Activated T-helper 2 cell treated with anti-CD3 and anti-CD28 coated beads, Interferon-gamma antibody, Interleukin-2, Interleukin-4, amounts not matched to agents 10 μg/mL and 5 μg/mL and 100 μg/mL, durations not matched to agents 14 hours and 24 hours and 36 hours (primary cell): ENCODE measurements at regions not wholly inside any gene's neighbourhood (a gene's known extent, or its start where the extent isn't known, plus 50 kb on each side); places are given as distances from the start of the nearest gene placed in this dataset.
"Not testable (repeated sequence)": the region's sequence is repeated elsewhere in the genome, so short reads cannot be mapped to it uniquely, and the experiment has no call there.

Experiments used
- DNase-seq: peaks from one replicate; pipeline ENCODE4 v3.0.0; 2021; ENCODE audit warnings: low spot score
- H3K27ac Mint-ChIP-seq: one replicate; pipeline ENCODE4 v1.8.0; 2021; ENCODE audit warnings: mixed read lengths
- H3K27me3 Mint-ChIP-seq: one replicate; pipeline ENCODE4 v1.8.0; 2021; ENCODE audit warnings: low read depth, mixed read lengths
- H3K36me3 Mint-ChIP-seq: one replicate; pipeline ENCODE4 v1.8.0; 2021; ENCODE audit warnings: low read depth, mixed read lengths
- H3K4me1 Mint-ChIP-seq: one replicate; pipeline ENCODE4 v1.8.0; 2021; ENCODE audit warnings: low read depth, mixed read lengths
- H3K4me3 Mint-ChIP-seq: one replicate; pipeline ENCODE4 v1.8.0; 2021; ENCODE audit warnings: low read depth, mild to moderate bottlenecking, moderate library complexity, mixed read lengths
- H3K9me3 Mint-ChIP-seq: one replicate; pipeline ENCODE4 v1.8.0; 2021; ENCODE audit warnings: mixed read lengths
- intact Hi-C: fragments of 100-400 bp; cut with micrococcal nuclease; formaldehyde crosslinking; loops from one replicate; pipeline ENCODE4 v1.15.1; 2023

GRCh38 chr13:65725006-65725405 is 1505.1 kb downstream of the PCDH9 start:
- Mint-ChIP-seq H3K27ac (no peak overlapping the region), H3K27me3 (no peaks in the 10 kb centered on the region), H3K4me1 (no peaks in the 10 kb centered on the region), H3K4me3 (no peak overlapping the region), H3K36me3 (no peaks in the 10 kb centered on the region), H3K9me3 (peaks cover 12% of the 10 kb centered on the region)
- intact Hi-C loops = no loop called here
- DNase-seq = no peak

GRCh38 chr13:65724226-65724625 is 1505.9 kb downstream of the PCDH9 start:
- Mint-ChIP-seq H3K27me3 (no peaks in the 10 kb centered on the region), H3K4me1 (no peaks in the 10 kb centered on the region), H3K27ac (no peak overlapping the region), H3K4me3 (no peak overlapping the region), H3K36me3 (no peaks in the 10 kb centered on the region), H3K9me3 (peaks cover 15% of the 10 kb centered on the region)
- DNase-seq = no peak
- intact Hi-C loops = no loop called here

- intact Hi-C loops = no loop called here
- DNase-seq = no peak
- Mint-ChIP-seq H3K36me3 (no peaks in the 10 kb centered on the region), H3K27me3 (no peaks in the 10 kb centered on the region), H3K4me3 (no peak overlapping the region), H3K9me3 (peaks cover 26% of the 10 kb centered on the region), H3K4me1 (no peaks in the 10 kb centered on the region), H3K27ac (no peak overlapping the region)
These were observed 1507.6 kb downstream of the PCDH9 start for GRCh38 chr13:65722506-65722905.

GRCh38 chr13:65719831-65720230 is 1510.3 kb downstream of the PCDH9 start:
- Mint-ChIP-seq H3K36me3 (no peaks in the 10 kb centered on the region), H3K4me1 (no peaks in the 10 kb centered on the region)

GRCh38 chr13:65710514-65710913 is 1519.6 kb downstream of the PCDH9 start:
- Mint-ChIP-seq H3K27me3 (no peaks in the 10 kb centered on the region), H3K27ac (no peak overlapping the region), H3K36me3 (no peaks in the 10 kb centered on the region), H3K4me3 (no peak overlapping the region), H3K9me3 (peaks cover 30% of the 10 kb centered on the region), H3K4me1 (no peaks in the 10 kb centered on the region)
- intact Hi-C loops = no loop called here
- DNase-seq = no peak

More at GRCh38 chr13:65719831-65720230, 1510.3 kb downstream of the PCDH9 start:
- Mint-ChIP-seq H3K27me3 (no peaks in the 10 kb centered on the region), H3K9me3 (peaks cover 35% of the 10 kb centered on the region), H3K27ac (no peak overlapping the region), H3K4me3 (no peak overlapping the region)
- intact Hi-C loops = no loop called here
- no peak for DNase-seq

- no peak overlapping the region for H3K27ac Mint-ChIP-seq
- H3K4me3 Mint-ChIP-seq = no peak overlapping the region
- no peaks in the 10 kb centered on the region for H3K36me3 Mint-ChIP-seq
- no peaks in the 10 kb centered on the region for H3K27me3 Mint-ChIP-seq
- intact Hi-C loops = no loop called here
- H3K9me3 Mint-ChIP-seq = peaks cover 33% of the 10 kb centered on the region
- H3K4me1 Mint-ChIP-seq = no peaks in the 10 kb centered on the region
- no peak for DNase-seq
These were observed 1532.3 kb downstream of the PCDH9 start for GRCh38 chr13:65697843-65698242.

- DNase-seq = no peak
- H3K4me1 Mint-ChIP-seq = no peaks in the 10 kb centered on the region
- intact Hi-C loops = no loop called here
- H3K9me3 Mint-ChIP-seq = peaks cover 30% of the 10 kb centered on the region
- no peak overlapping the region for H3K27ac Mint-ChIP-seq
- no peak overlapping the region for H3K4me3 Mint-ChIP-seq
- no peaks in the 10 kb centered on the region for H3K27me3 Mint-ChIP-seq
- H3K36me3 Mint-ChIP-seq = no peaks in the 10 kb centered on the region
These were observed 1550.9 kb downstream of the PCDH9 start for GRCh38 chr13:65679240-65679639.

- Mint-ChIP-seq H3K27ac (no peak overlapping the region), H3K4me1 (no peaks in the 10 kb centered on the region), H3K36me3 (no peaks in the 10 kb centered on the region), H3K9me3 (peaks cover 32% of the 10 kb centered on the region), H3K27me3 (no peaks in the 10 kb centered on the region), H3K4me3 (no peak overlapping the region)
- DNase-seq = no peak
- intact Hi-C loops = no loop called here
These were observed 1552.2 kb downstream of the PCDH9 start for GRCh38 chr13:65677906-65678305.

GRCh38 chr13:65675383-65675782 is 1554.8 kb downstream of the PCDH9 start:
- intact Hi-C loops, H3K27ac Mint-ChIP-seq, H3K36me3 Mint-ChIP-seq, H3K4me1 Mint-ChIP-seq, H3K4me3 Mint-ChIP-seq, H3K27me3 Mint-ChIP-seq, DNase-seq: not testable (repeated sequence)
- H3K9me3 Mint-ChIP-seq = peaks cover 53% of the 10 kb centered on the region

- Mint-ChIP-seq H3K36me3 (no peaks in the 10 kb centered on the region), H3K27ac (no peak overlapping the region), H3K9me3 (peaks cover 68% of the 10 kb centered on the region), H3K4me3 (no peak overlapping the region), H3K4me1 (no peaks in the 10 kb centered on the region), H3K27me3 (no peaks in the 10 kb centered on the region)
- no peak for DNase-seq
- intact Hi-C loops = no loop called here
These were observed 1560.0 kb downstream of the PCDH9 start for GRCh38 chr13:65670014-65670625.

- Mint-ChIP-seq H3K9me3 (peaks cover 15% of the 10 kb centered on the region), H3K27ac (no peak overlapping the region), H3K27me3 (no peaks in the 10 kb centered on the region), H3K4me3 (no peak overlapping the region), H3K36me3 (no peaks in the 10 kb centered on the region), H3K4me1 (no peaks in the 10 kb centered on the region)
- intact Hi-C loops = no loop called here
- DNase-seq = no peak
These were observed 1569.4 kb downstream of the PCDH9 start for GRCh38 chr13:65660731-65661130.

- no peak for DNase-seq
- intact Hi-C loops = no loop called here
- Mint-ChIP-seq H3K4me1 (no peaks in the 10 kb centered on the region), H3K27ac (no peak overlapping the region), H3K9me3 (peaks cover under 1% of the 10 kb centered on the region), H3K4me3 (no peak overlapping the region), H3K36me3 (no peaks in the 10 kb centered on the region), H3K27me3 (no peaks in the 10 kb centered on the region)
These were observed 1573.3 kb downstream of the PCDH9 start for GRCh38 chr13:65656740-65657329.

GRCh38 chr13:65653613-65654012 is 1576.5 kb downstream of the PCDH9 start:
- H3K4me1 Mint-ChIP-seq = no peaks in the 10 kb centered on the region

More at GRCh38 chr13:65653613-65654012, 1576.5 kb downstream of the PCDH9 start:
- no peaks in the 10 kb centered on the region for H3K27me3 Mint-ChIP-seq
- H3K9me3 Mint-ChIP-seq = peaks cover 4% of the 10 kb centered on the region
- intact Hi-C loops = no loop called here
- no peak overlapping the region for H3K27ac Mint-ChIP-seq
- H3K36me3 Mint-ChIP-seq = no peaks in the 10 kb centered on the region
- H3K4me3 Mint-ChIP-seq = no peak overlapping the region
- no peak for DNase-seq
